Endothelial cell of umbilical vein (primary cell): ENCODE measurements at regions not wholly inside any gene's neighbourhood (a gene's known extent, or its start where the extent isn't known, plus 50 kb on each side); places are given as distances from the start of the nearest gene placed in this dataset.

ENCODE experiments used
- BruUV-seq: library from RNA; stranded (reverse); fragments of 400-500 nt; replicated peaks from 2 replicates; lab custom pipeline; 2021; lab: Mats Ljungman, UMichigan
- CTCF ChIA-PET: fragments of 300-600, 350-600 bp; sonication (Branson Sonifier 250); formaldehyde crosslinking; loops from one replicate; lab custom pipeline; 2021; ENCODE audit warnings: antibody characterized with exemption, inconsistent platforms; lab: Charles Lee
- POLR2A ChIA-PET: fragments of 300-600, 350-600 bp; sonication (Branson Sonifier 250); formaldehyde crosslinking; loops from one replicate; lab custom pipeline; 2021; ENCODE audit warnings: antibody characterized with exemption, inconsistent platforms; lab: Charles Lee
- DNase-seq: peaks from one replicate; pipeline ENCODE4 v3.0.0-alpha.2; 2011; ENCODE audit warnings: low read depth, low spot score
- FAIRE-seq: peaks from 2 replicates; lab custom pipeline; 2011; peaks lifted over from hg19 to GRCh38; lab: Jason Lieb, UNC
- H2AFZ ChIP-seq: 2 replicates; pipeline ENCODE4 v1.6.0; 2012; ENCODE audit warnings: low read depth, low read length, control low read depth, inconsistent platforms
- H3K27ac ChIP-seq: 2 replicates; pipeline ENCODE4 v1.5.1; 2011; ENCODE audit warnings: low read depth, mild to moderate bottlenecking, control low read depth, low read length, moderate library complexity; ENCODE audit not compliant: insufficient read depth
- H3K27me3 ChIP-seq, 2 experiments: 2 replicates each; pipeline versions ENCODE4 v1.6.0 to v1.6.1; 2011; ENCODE audit warnings: low read length in 2 of 2, mixed read lengths in 1 of 2; ENCODE audit not compliant: control insufficient read depth in 2 of 2, insufficient read depth in 2 of 2
- H3K36me3 ChIP-seq, 2 experiments: 2 replicates in 1 of 2; 3 replicates in 1 of 2; pipeline ENCODE4 v1.5.1; 2011; ENCODE audit warnings: low read length in 2 of 2, mild to moderate bottlenecking in 1 of 2, moderate library complexity in 1 of 2; ENCODE audit not compliant: control insufficient read depth in 2 of 2, insufficient read depth in 2 of 2; ENCODE audit errors: extremely low read depth in 1 of 2
- H3K4me1 ChIP-seq: 3 replicates; pipeline ENCODE4 v1.5.1; 2011; ENCODE audit warnings: mild to moderate bottlenecking, low read length; ENCODE audit not compliant: control insufficient read depth, insufficient read depth; ENCODE audit errors: extremely low read depth
- H3K4me2 ChIP-seq: 2 replicates; pipeline ENCODE4 v1.6.1; 2011; ENCODE audit warnings: low read length, control low read depth, mixed read lengths; ENCODE audit not compliant: insufficient read depth
- H3K4me3 ChIP-seq, 3 experiments: fragments of 200-600 bp in 1 of 3; sonication (generic), shearing (Covaris generic) in 1 of 3; replicated peaks in 1 of 3; 2 replicates each; pipeline ENCODE4 v1.5.1; 2011 to 2016; ENCODE audit warnings: control low read depth in 3 of 3, low read length in 3 of 3, mild to moderate bottlenecking in 2 of 3, inconsistent platforms in 1 of 3, low read depth in 1 of 3, moderate library complexity in 1 of 3; ENCODE audit not compliant: insufficient read depth in 1 of 3
- H3K79me2 ChIP-seq: 2 replicates; pipeline ENCODE4 v1.6.0; 2012; ENCODE audit warnings: low read length, inconsistent platforms; ENCODE audit not compliant: control insufficient read depth, insufficient read depth
- H3K9ac ChIP-seq: replicated peaks from 2 replicates; pipeline ENCODE3; 2011; ENCODE audit warnings: low read length, control low read depth; ENCODE audit not compliant: insufficient read depth; ENCODE audit errors: extremely low read depth
- H3K9me1 ChIP-seq: replicated peaks from 3 replicates; pipeline ENCODE4 v1.6.0; 2011; ENCODE audit warnings: mild to moderate bottlenecking, low read length; ENCODE audit not compliant: control insufficient read depth, insufficient read depth; ENCODE audit errors: extremely low read depth
- H3K9me3 ChIP-seq: replicated peaks from 2 replicates; pipeline ENCODE4 v1.5.1; 2012; ENCODE audit warnings: low read length, inconsistent platforms; ENCODE audit not compliant: control insufficient read depth, insufficient read depth
- H4K20me1 ChIP-seq: replicated peaks from 2 replicates; pipeline ENCODE3; 2011; ENCODE audit warnings: mild to moderate bottlenecking, low read length; ENCODE audit not compliant: control insufficient read depth, insufficient read depth; ENCODE audit errors: extremely low read depth
- EZH2 ChIP-seq: IDR thresholded peaks from 2 replicates; pipeline ENCODE4 v1.6.1; 2012; ENCODE audit warnings: borderline replicate concordance, low read depth, mild to moderate bottlenecking, moderate library complexity, low read length, inconsistent platforms; ENCODE audit not compliant: severe bottlenecking
- FOS ChIP-seq: IDR thresholded peaks from 2 replicates; pipeline ENCODE4 v1.6.1; 2011; ENCODE audit warnings: mild to moderate bottlenecking, low read length, moderate library complexity, borderline replicate concordance; ENCODE audit not compliant: insufficient read depth
- GATA2 ChIP-seq: IDR thresholded peaks from 2 replicates; pipeline ENCODE4 v1.7.0; 2011; ENCODE audit warnings: low read depth, mild to moderate bottlenecking, moderate library complexity, mixed read lengths, low read length; ENCODE audit not compliant: insufficient read length, insufficient read depth
- JUN ChIP-seq: IDR thresholded peaks from 2 replicates; pipeline ENCODE4 v1.6.1; 2011; ENCODE audit warnings: borderline replicate concordance, low read depth; ENCODE audit not compliant: insufficient read length, insufficient read depth
- MYC ChIP-seq: IDR thresholded peaks from one replicate; pipeline ENCODE4 v1.6.1; 2011; ENCODE audit warnings: mild to moderate bottlenecking, low read depth, low read length
- POLR2A ChIP-seq: IDR thresholded peaks from 2 replicates; pipeline ENCODE4 v1.6.1; 2012; ENCODE audit warnings: low read depth, mild to moderate bottlenecking, control low read depth, low read length
- POLR2AphosphoS5 ChIP-seq: IDR thresholded peaks from 2 replicates; pipeline ENCODE4 v1.6.1; 2012; ENCODE audit warnings: low read depth, mild to moderate bottlenecking, control low read depth, low read length, moderate library complexity; ENCODE audit not compliant: insufficient read depth
- dilution Hi-C: fragments of 300-500 bp; cut with MboI; formaldehyde crosslinking; loops from one replicate; pipeline ENCODE4 v1.15.0; 2019; ENCODE audit warnings: low sequenced_read_pairs; ENCODE audit not compliant: extremely low pct_ligation_motif_present
- intact Hi-C: fragments of 100-400 bp; cut with micrococcal nuclease; formaldehyde crosslinking; loops from one replicate; pipeline ENCODE4 v1.10.0; 2022
- TF ChIP-seq, protein P1 (sequence below): IDR thresholded peaks from 2 replicates; pipeline ENCODE4 v1.6.1; 2011; ENCODE audit not compliant: insufficient read depth, insufficient read length
- TF ChIP-seq, protein P2 (sequence below), 2 donors: IDR thresholded peaks; 1 replicate in 1 of 2; 2 replicates in 1 of 2; pipeline ENCODE4 v1.5.1; 2011; ENCODE audit warnings: low read length in 2 of 2, mild to moderate bottlenecking in 2 of 2, moderate library complexity in 2 of 2, control low read depth in 1 of 2, inconsistent platforms in 1 of 2, low read depth in 1 of 2; ENCODE audit not compliant: insufficient read depth in 1 of 2; ENCODE audit errors: extremely low read depth in 1 of 2

DNA sequence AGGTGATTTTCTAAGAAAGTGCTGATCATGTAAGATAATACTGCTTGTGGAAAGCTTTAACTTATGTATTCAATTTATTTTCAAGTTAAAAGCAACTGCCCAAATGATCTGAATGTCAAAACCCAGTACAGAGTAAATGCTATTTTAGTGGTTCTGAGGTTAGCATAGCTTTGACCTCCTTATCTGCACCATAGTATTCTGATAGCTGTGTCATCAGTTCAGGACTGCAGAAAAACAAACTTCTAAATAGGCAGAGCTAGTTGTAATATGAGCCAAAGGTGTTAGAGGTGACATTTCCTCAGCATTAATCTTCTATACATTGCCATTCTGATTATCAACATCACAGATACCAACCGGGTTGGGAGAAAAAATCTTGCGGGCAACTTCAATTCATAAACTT, 758.7 kb downstream of the SLITRK5 start:
- Histone ChIP-seq H3K27me3 (no peaks in the 10 kb centered on the region), H3K4me2 (no peak overlapping the region), H3K9me1 (no peaks in the 10 kb centered on the region), H3K4me3 (no peak overlapping the region), H3K4me1 (no peaks in the 10 kb centered on the region), H3K79me2 (no peaks in the 10 kb centered on the region), H3K9me3 (no peaks in the 10 kb centered on the region), H3K36me3 (no peaks in the 10 kb centered on the region), H3K27ac (no peak overlapping the region), H2AFZ (no peak overlapping the region), H4K20me1 (no peaks in the 10 kb centered on the region), H3K9ac (no peak overlapping the region)
- CTCF ChIA-PET: no interaction called here
- no peak for TF ChIP-seq POLR2A
- no peak for TF ChIP-seq GATA2
- no TSS peak for BruUV-seq
- POLR2A ChIA-PET: no interaction called here
- dilution Hi-C loops: no loop called here
- DNase-seq: no peak
- no peak for FAIRE-seq
- intact Hi-C loops: no loop called here

DNA sequence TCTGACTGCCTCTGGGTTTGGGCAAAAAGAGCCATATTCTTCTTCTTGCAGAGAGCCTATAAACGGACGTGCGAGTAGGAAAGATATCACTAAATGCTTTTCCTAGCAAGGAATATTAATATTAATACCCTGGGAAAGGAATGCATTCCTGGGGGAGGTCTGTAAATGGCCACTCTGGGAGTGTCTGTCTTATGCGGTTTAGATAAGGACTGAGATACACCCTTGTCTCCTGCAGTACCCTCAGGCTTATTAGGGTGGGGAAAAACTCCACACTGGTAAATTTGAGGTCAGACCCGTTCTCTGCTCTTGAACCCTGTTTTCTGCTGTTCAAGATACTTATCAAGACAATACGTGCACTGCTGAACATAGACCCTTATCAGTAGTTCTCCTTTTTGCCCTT, 763.8 kb downstream of the SLITRK5 start:
- H3K36me3 ChIP-seq: no peaks in the 10 kb centered on the region
- no peak for DNase-seq
- H3K27me3 ChIP-seq: no peaks in the 10 kb centered on the region
- H3K4me1 ChIP-seq: no peaks in the 10 kb centered on the region
- no peak overlapping the region for H3K27ac ChIP-seq
- H3K9ac ChIP-seq: no peak overlapping the region
- BruUV-seq: no TSS peak
- POLR2A ChIA-PET: no interaction called here
- dilution Hi-C loops (no loop called here), intact Hi-C loops (no loop called here)
- no peak overlapping the region for H3K4me2 ChIP-seq
- no peaks in the 10 kb centered on the region for H3K79me2 ChIP-seq
- FAIRE-seq: no peak
- H3K9me3 ChIP-seq: no peaks in the 10 kb centered on the region
- no peak overlapping the region for H2AFZ ChIP-seq
- no peak overlapping the region for H3K4me3 ChIP-seq
- CTCF ChIA-PET: no interaction called here
- TF ChIP-seq GATA2: no peak
- TF ChIP-seq JUN: no peak
- TF ChIP-seq POLR2A: no peak
- TF ChIP-seq, protein P1, sequence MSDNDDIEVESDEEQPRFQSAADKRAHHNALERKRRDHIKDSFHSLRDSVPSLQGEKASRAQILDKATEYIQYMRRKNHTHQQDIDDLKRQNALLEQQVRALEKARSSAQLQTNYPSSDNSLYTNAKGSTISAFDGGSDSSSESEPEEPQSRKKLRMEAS: no peak
- TF ChIP-seq POLR2AphosphoS5: no peak
- TF ChIP-seq FOS: no peak
- TF ChIP-seq MYC: no peak
- TF ChIP-seq EZH2: no peak
- TF ChIP-seq, protein P2, sequence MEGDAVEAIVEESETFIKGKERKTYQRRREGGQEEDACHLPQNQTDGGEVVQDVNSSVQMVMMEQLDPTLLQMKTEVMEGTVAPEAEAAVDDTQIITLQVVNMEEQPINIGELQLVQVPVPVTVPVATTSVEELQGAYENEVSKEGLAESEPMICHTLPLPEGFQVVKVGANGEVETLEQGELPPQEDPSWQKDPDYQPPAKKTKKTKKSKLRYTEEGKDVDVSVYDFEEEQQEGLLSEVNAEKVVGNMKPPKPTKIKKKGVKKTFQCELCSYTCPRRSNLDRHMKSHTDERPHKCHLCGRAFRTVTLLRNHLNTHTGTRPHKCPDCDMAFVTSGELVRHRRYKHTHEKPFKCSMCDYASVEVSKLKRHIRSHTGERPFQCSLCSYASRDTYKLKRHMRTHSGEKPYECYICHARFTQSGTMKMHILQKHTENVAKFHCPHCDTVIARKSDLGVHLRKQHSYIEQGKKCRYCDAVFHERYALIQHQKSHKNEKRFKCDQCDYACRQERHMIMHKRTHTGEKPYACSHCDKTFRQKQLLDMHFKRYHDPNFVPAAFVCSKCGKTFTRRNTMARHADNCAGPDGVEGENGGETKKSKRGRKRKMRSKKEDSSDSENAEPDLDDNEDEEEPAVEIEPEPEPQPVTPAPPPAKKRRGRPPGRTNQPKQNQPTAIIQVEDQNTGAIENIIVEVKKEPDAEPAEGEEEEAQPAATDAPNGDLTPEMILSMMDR (IDR thresholded peaks at IDR 0.05; ENCODE audit: extremely low read depth in 1 of 2, insufficient read depth in 1 of 2, low read depth in 1 of 2, low read length in 2 of 2): no peak
- no peaks in the 10 kb centered on the region for H3K9me1 ChIP-seq
- no peaks in the 10 kb centered on the region for H4K20me1 ChIP-seq
